GM10266 (cell line): ENCODE measurements at regions not wholly inside any gene's neighbourhood (a gene's known extent, or its start where the extent isn't known, plus 50 kb on each side); places are given as distances from the start of the nearest gene placed in this dataset.
"Not testable (repeated sequence)": the region's sequence is repeated elsewhere in the genome, so short reads cannot be mapped to it uniquely, and the experiment has no call there.

ENCODE experiments used
- DNase-seq: peaks from one replicate; pipeline ENCODE4 v3.0.0; 2012; ENCODE audit errors: extremely low spot score
- TF ChIP-seq, protein P1 (sequence below): IDR thresholded peaks from 2 replicates; pipeline ENCODE4 v1.5.1; 2012; ENCODE audit warnings: mild to moderate bottlenecking, low read depth; ENCODE audit not compliant: control insufficient read depth, insufficient read depth; ENCODE audit errors: missing control alignments

DNA sequence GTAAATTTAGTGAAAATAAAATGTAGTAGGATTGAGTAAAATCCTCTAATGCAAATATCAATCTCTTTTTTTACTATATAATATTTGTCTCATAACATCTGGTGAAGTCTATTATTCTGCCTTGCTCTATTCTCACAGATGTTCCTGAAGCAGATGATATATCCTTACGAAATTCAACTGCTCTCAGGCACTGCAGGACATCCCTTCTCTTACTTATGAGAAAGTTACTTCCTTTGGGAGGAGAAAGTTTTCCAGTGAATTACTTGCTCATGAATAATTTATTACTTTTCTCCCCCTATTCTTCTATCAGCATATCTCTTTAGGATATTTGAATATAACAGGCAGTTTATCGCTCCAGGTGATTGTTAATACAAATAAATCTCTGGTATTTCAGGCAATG lies 75.6 kb upstream of the AGA start:
- TF ChIP-seq, protein P1, sequence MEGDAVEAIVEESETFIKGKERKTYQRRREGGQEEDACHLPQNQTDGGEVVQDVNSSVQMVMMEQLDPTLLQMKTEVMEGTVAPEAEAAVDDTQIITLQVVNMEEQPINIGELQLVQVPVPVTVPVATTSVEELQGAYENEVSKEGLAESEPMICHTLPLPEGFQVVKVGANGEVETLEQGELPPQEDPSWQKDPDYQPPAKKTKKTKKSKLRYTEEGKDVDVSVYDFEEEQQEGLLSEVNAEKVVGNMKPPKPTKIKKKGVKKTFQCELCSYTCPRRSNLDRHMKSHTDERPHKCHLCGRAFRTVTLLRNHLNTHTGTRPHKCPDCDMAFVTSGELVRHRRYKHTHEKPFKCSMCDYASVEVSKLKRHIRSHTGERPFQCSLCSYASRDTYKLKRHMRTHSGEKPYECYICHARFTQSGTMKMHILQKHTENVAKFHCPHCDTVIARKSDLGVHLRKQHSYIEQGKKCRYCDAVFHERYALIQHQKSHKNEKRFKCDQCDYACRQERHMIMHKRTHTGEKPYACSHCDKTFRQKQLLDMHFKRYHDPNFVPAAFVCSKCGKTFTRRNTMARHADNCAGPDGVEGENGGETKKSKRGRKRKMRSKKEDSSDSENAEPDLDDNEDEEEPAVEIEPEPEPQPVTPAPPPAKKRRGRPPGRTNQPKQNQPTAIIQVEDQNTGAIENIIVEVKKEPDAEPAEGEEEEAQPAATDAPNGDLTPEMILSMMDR = no peak

DNA sequence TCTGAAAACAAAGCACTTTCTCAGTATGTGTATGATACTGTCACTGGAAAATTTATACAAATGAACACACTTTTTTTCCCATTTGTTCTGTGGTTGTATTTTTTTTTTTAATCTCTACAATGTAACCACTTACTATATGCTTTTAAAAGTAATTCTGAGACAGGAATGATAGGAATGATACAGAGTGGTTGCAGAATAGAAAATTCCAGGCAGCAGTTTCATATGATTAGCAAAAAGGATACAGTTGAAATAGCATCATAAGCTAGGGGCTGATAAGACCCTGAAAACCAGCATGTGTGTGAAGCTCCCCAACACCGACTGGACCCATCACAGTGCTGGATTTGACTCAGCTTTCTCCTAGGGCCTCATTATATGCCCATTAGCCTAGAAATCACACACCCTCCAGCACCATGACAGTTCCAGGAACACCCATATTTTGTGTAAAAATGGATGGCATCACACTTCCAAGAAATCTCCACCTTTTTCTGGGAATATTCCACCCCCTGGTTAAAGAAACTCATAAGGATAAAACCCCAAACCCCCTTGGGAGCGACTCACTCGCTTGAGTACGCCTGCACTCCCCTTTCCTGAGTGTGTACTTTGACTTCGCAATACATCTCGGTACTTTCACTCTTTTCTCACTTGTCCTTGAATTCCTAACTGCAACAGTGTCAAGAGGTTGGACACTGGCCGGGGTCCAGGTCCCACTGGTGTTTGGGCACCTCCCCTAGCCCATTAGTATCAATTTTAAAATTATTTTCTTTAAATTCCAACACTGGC lies 77.4 kb upstream of the AGA start:
- TF ChIP-seq, protein P1 = no peak
- no peak for DNase-seq

More for the DNA sequence above, 75.6 kb upstream of the AGA start:
- DNase-seq = no peak

DNA sequence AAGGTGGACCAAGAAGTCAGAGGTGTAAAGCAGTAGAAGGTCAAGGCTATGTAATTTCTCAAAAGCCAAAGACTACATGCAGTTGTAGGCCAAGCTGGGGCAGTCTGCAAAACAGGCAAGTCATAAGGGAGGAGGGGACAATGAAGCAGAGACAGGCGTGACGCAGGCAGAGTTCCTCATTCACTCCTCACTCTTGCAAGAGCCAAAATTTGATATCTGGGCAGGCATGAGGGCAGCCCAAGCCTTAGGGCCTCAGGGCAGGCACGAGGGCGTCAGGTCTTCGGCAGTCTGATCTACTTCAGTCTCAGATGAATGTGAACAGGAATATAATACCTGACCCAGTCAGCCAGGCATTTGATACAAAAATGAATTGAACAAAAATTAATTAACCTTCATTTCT lies 86.4 kb upstream of the AGA start:
- DNase-seq = no peak
- TF ChIP-seq, protein P1 = no peak

DNA sequence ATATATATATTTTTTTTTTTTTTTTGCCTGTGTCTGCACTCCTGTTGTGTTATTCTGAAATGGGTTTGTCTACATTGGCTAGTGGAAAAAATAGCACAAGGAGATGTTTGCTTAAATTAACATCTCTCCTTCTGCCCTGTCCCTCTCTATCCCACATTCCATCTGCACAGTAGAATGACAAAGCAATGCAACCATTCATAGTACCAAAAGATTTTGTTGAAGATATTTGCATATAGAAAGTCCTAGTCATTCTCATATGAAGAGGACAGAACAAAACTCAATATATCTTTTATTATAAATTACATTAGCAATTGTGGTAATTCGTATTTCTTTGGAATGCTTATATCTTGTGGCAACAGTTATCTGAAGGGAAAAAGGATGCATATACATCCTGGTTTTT lies 88.3 kb upstream of the AGA start:
- DNase-seq = no peak
- TF ChIP-seq, protein P1 = no peak

DNA sequence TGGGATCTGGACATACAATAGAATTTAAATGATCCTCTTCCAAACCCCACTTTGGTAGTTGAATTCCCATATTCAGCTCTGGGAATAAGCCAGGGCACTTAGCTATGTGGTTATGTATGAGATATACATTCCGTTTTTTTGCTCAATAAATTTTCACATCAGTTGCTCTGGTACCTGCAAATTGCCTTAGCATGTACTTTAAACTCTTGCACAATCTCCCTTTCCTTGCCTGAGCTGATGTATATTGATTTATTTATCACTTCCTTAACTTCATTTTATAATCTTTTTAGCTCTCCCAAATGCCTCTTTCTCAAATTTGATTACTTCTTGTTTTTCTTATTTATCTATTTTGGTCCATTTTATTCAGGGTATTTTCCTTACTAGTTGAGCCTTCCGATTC lies 90.1 kb upstream of the AGA start:
- no peak for DNase-seq
- TF ChIP-seq, protein P1 = no peak

DNA sequence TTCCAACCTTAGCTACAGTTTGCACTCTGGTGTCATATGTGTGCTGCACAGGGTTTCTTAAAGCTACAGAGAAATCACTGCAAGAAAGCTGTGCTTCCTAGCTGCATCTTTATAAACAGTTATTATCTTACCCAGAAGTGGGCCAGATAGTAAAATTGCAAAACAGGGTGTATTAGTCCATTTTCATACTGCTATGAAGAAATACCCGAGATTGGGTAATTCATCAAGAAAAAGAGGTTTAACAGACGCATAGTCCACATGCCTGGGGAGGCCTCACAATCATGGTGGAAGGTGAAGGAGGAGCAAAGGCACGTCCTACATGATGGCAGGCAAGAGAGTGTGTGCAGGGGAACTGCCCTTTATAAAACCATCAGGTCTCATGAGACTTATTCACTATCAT lies 92.6 kb upstream of the AGA start:
- DNase-seq = not testable (repeated sequence)

DNA sequence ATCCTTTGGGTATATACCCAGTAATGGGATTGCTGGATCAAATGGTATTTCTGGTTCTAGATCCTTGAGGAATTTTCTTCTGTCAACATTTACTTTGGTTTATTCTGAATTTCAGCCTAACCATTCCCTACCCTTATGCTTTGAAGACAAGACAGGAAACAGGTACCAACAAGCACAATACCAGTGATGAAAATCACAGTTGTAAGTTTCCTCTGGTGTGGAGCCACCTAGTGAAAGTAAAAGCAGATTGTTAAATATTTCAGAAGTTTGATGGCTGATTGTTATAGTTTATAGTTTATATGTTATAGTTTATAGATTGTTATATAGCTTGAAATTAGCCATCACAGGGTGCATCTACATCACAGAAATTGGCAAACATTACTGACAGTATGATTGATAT lies 104.5 kb upstream of the AGA start:
- DNase-seq = no peak
- TF ChIP-seq, protein P1 = no peak

DNA sequence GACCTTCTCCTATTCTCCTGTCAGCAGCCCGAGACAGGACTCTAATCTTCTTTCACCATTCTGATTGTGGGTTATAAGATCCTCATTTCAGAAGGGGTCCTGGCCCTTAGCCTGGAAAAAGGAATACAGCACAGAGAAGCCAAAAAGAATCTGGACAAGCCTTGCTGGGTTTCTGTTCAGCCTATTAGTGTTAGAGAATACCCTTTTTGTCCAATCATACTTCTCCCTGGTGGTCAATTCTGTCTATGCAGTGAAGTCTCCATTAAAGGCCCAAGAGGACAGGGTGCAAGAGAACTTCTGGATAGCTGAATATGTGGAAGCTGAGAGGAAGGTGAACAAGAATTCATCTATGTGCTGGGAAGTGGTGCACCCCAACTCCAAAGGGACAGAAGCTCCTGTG lies 105.7 kb upstream of the AGA start:
- TF ChIP-seq, protein P1 = no peak
- no peak for DNase-seq
